ENCODE measurements at regions not wholly inside any gene's neighbourhood (a gene's known extent, or its start where the extent isn't known, plus 50 kb on each side); places are given as distances from the start of the nearest gene placed in this dataset.
A peak's percentile ranks its signal among the peaks of the same experiment; 100 is the strongest.

GRCh38 chr16:66171578-66171977, 194.9 kb upstream of the CDH5 start:
- no peak for DNase-seq (ENCODE audit: low read depth in 4 of 6, low spot score in 6 of 6)
- 87% methylated on average over 3 of the region's 3 CpGs for WGBS (ENCODE audit: insufficient coverage)
- H3K4me1 ChIP-seq (ENCODE audit: control insufficient read depth, insufficient read depth, low read length) = peaks cover 9% of the 10 kb centered on the region
- H3K9me3 ChIP-seq (ENCODE audit: control insufficient read depth, insufficient read depth, low read length) = no peaks in the 10 kb centered on the region
- H3K4me3 ChIP-seq (ENCODE audit: low read depth, low read length) = no peak overlapping the region
- no peaks in the 10 kb centered on the region for H3K36me3 ChIP-seq (ENCODE audit: control insufficient read depth, insufficient read depth, low read length)
- H3K27me3 ChIP-seq (ENCODE audit: control insufficient read depth, insufficient read depth, low read length) = no peaks in the 10 kb centered on the region
- no peak overlapping the region for H3K27ac ChIP-seq (ENCODE audit: low read depth, low read length)

GRCh38 chr16:66170989-66171388, 195.5 kb upstream of the CDH5 start:
- H3K4me1 ChIP-seq (ENCODE audit: control insufficient read depth, insufficient read depth, low read length) = peaks cover 7% of the 10 kb centered on the region
- 86% methylated on average over 3 of the region's 3 CpGs for WGBS (ENCODE audit: insufficient coverage)
- no peaks in the 10 kb centered on the region for H3K27me3 ChIP-seq (ENCODE audit: control insufficient read depth, insufficient read depth, low read length)
- no peaks in the 10 kb centered on the region for H3K36me3 ChIP-seq (ENCODE audit: control insufficient read depth, insufficient read depth, low read length)
- no peaks in the 10 kb centered on the region for H3K9me3 ChIP-seq (ENCODE audit: control insufficient read depth, insufficient read depth, low read length)
- no peak for DNase-seq (ENCODE audit: low read depth in 4 of 6, low spot score in 6 of 6)
- H3K27ac ChIP-seq (ENCODE audit: low read depth, low read length) = no peak overlapping the region
- no peak overlapping the region for H3K4me3 ChIP-seq (ENCODE audit: low read depth, low read length)

- Histone ChIP-seq H3K9me3 (ENCODE audit: control insufficient read depth, insufficient read depth, low read length) (no peaks in the 10 kb centered on the region), H3K27ac (ENCODE audit: low read depth, low read length) (no peak overlapping the region), H3K36me3 (ENCODE audit: control insufficient read depth, insufficient read depth, low read length) (no peaks in the 10 kb centered on the region), H3K4me1 (ENCODE audit: control insufficient read depth, insufficient read depth, low read length) (peaks cover 1% of the 10 kb centered on the region), H3K27me3 (ENCODE audit: control insufficient read depth, insufficient read depth, low read length) (no peaks in the 10 kb centered on the region), H3K4me3 (ENCODE audit: low read depth, low read length) (no peak overlapping the region)
- WGBS (ENCODE audit: insufficient coverage) = 94% methylated on average over 2 of the region's 3 CpGs
- DNase-seq (ENCODE audit: low read depth in 4 of 6, low spot score in 6 of 6) = no peak
These were observed 196.7 kb upstream of the CDH5 start for GRCh38 chr16:66169817-66170216.

- no peaks in the 10 kb centered on the region for H3K4me1 ChIP-seq (ENCODE audit: control insufficient read depth, insufficient read depth, low read length)
- H3K4me3 ChIP-seq (ENCODE audit: low read depth, low read length) = no peak overlapping the region
- DNase-seq (ENCODE audit: low read depth in 4 of 6, low spot score in 6 of 6) = no peak
- WGBS (ENCODE audit: insufficient coverage) = 41% methylated on average over 4 of the region's 5 CpGs
- no peaks in the 10 kb centered on the region for H3K36me3 ChIP-seq (ENCODE audit: control insufficient read depth, insufficient read depth, low read length)
- H3K27me3 ChIP-seq (ENCODE audit: control insufficient read depth, insufficient read depth, low read length) = no peaks in the 10 kb centered on the region
- no peak overlapping the region for H3K27ac ChIP-seq (ENCODE audit: low read depth, low read length)
- no peaks in the 10 kb centered on the region for H3K9me3 ChIP-seq (ENCODE audit: control insufficient read depth, insufficient read depth, low read length)
These were observed 197.7 kb upstream of the CDH5 start for GRCh38 chr16:66168777-66169176.

GRCh38 chr16:66167564-66168291, 198.8 kb upstream of the CDH5 start:
- H3K27ac ChIP-seq (ENCODE audit: low read depth, low read length) = no peak overlapping the region
- 80% methylated on average over 8 of the region's 12 CpGs for whole genome bisulfite sequencing (ENCODE audit: insufficient coverage)
- H3K4me3 ChIP-seq (ENCODE audit: low read depth, low read length) = no peak overlapping the region
- H3K4me1 ChIP-seq (ENCODE audit: control insufficient read depth, insufficient read depth, low read length) = no peaks in the 10 kb centered on the region
- H3K9me3 ChIP-seq (ENCODE audit: control insufficient read depth, insufficient read depth, low read length) = no peaks in the 10 kb centered on the region
- no peaks in the 10 kb centered on the region for H3K36me3 ChIP-seq (ENCODE audit: control insufficient read depth, insufficient read depth, low read length)
- DNase-seq (ENCODE audit: low read depth in 4 of 6, low spot score in 6 of 6) = no peak
- H3K27me3 ChIP-seq (ENCODE audit: control insufficient read depth, insufficient read depth, low read length) = no peaks in the 10 kb centered on the region

- H3K9me3 ChIP-seq (ENCODE audit: control insufficient read depth, insufficient read depth, low read length) = no peaks in the 10 kb centered on the region
- H3K27me3 ChIP-seq (ENCODE audit: control insufficient read depth, insufficient read depth, low read length) = no peaks in the 10 kb centered on the region
- WGBS (ENCODE audit: insufficient coverage) = 95% methylated on average over 10 of the region's 11 CpGs
- H3K27ac ChIP-seq (ENCODE audit: low read depth, low read length) = no peak overlapping the region
- H3K36me3 ChIP-seq (ENCODE audit: control insufficient read depth, insufficient read depth, low read length) = no peaks in the 10 kb centered on the region
- DNase-seq (ENCODE audit: low read depth in 4 of 6, low spot score in 6 of 6) = no peak
- H3K4me3 ChIP-seq (ENCODE audit: low read depth, low read length) = no peak overlapping the region
- H3K4me1 ChIP-seq (ENCODE audit: control insufficient read depth, insufficient read depth, low read length) = peaks cover 7% of the 10 kb centered on the region
These were observed 200.0 kb upstream of the CDH5 start for GRCh38 chr16:66166490-66166889.

- Histone ChIP-seq H3K4me3 (ENCODE audit: low read depth, low read length) (no peak overlapping the region), H3K36me3 (ENCODE audit: control insufficient read depth, insufficient read depth, low read length) (no peaks in the 10 kb centered on the region), H3K27me3 (ENCODE audit: control insufficient read depth, insufficient read depth, low read length) (no peaks in the 10 kb centered on the region), H3K9me3 (ENCODE audit: control insufficient read depth, insufficient read depth, low read length) (no peaks in the 10 kb centered on the region), H3K27ac (ENCODE audit: low read depth, low read length) (no peak overlapping the region), H3K4me1 (ENCODE audit: control insufficient read depth, insufficient read depth, low read length) (peaks cover 12% of the 10 kb centered on the region)
- no CpG with 5 or more reads among the region's 2 CpGs for WGBS (ENCODE audit: insufficient coverage)
- DNase-seq (ENCODE audit: low read depth in 4 of 6, low spot score in 6 of 6) = no peak
These were observed 200.6 kb upstream of the CDH5 start for GRCh38 chr16:66165879-66166278.

GRCh38 chr16:66164581-66165247, 201.8 kb upstream of the CDH5 start:
- WGBS (ENCODE audit: insufficient coverage) = 62% methylated on average over 6 of the region's 7 CpGs
- DNase-seq (ENCODE audit: low read depth in 4 of 6, low spot score in 6 of 6) = no peak

GRCh38 chr16:66162821-66163220, 203.7 kb upstream of the CDH5 start:
- Histone ChIP-seq H3K36me3 (ENCODE audit: control insufficient read depth, insufficient read depth, low read length) (no peaks in the 10 kb centered on the region), H3K4me1 (ENCODE audit: control insufficient read depth, insufficient read depth, low read length) (peaks cover 12% of the 10 kb centered on the region), H3K4me3 (ENCODE audit: low read depth, low read length) (no peak overlapping the region), H3K27me3 (ENCODE audit: control insufficient read depth, insufficient read depth, low read length) (no peaks in the 10 kb centered on the region), H3K9me3 (ENCODE audit: control insufficient read depth, insufficient read depth, low read length) (no peaks in the 10 kb centered on the region), H3K27ac (ENCODE audit: low read depth, low read length) (no peak overlapping the region)
- DNase-seq (ENCODE audit: low read depth in 4 of 6, low spot score in 6 of 6) = peak in 1 of 6 donors; percentile 78
- WGBS (ENCODE audit: insufficient coverage) = 49% methylated on average over 4 of the region's 5 CpGs

More at GRCh38 chr16:66164581-66165247, 201.8 kb upstream of the CDH5 start:
- peaks cover 12% of the 10 kb centered on the region for H3K4me1 ChIP-seq (ENCODE audit: control insufficient read depth, insufficient read depth, low read length)
- H3K27ac ChIP-seq (ENCODE audit: low read depth, low read length) = no peak overlapping the region
- no peaks in the 10 kb centered on the region for H3K36me3 ChIP-seq (ENCODE audit: control insufficient read depth, insufficient read depth, low read length)
- no peaks in the 10 kb centered on the region for H3K27me3 ChIP-seq (ENCODE audit: control insufficient read depth, insufficient read depth, low read length)
- no peaks in the 10 kb centered on the region for H3K9me3 ChIP-seq (ENCODE audit: control insufficient read depth, insufficient read depth, low read length)
- H3K4me3 ChIP-seq (ENCODE audit: low read depth, low read length) = no peak overlapping the region

- DNase-seq (ENCODE audit: low read depth in 4 of 6, low spot score in 6 of 6) = peak in 1 of 6 donors; percentile 19
- Histone ChIP-seq H3K27me3 (ENCODE audit: control insufficient read depth, insufficient read depth, low read length) (no peaks in the 10 kb centered on the region), H3K4me1 (ENCODE audit: control insufficient read depth, insufficient read depth, low read length) (peaks cover 12% of the 10 kb centered on the region), H3K27ac (ENCODE audit: low read depth, low read length) (no peak overlapping the region), H3K36me3 (ENCODE audit: control insufficient read depth, insufficient read depth, low read length) (no peaks in the 10 kb centered on the region), H3K4me3 (ENCODE audit: low read depth, low read length) (no peak overlapping the region), H3K9me3 (ENCODE audit: control insufficient read depth, insufficient read depth, low read length) (no peaks in the 10 kb centered on the region)
- WGBS (ENCODE audit: insufficient coverage) = 89% methylated on average over 8 of the region's 8 CpGs
These were observed 204.5 kb upstream of the CDH5 start for GRCh38 chr16:66161942-66162341.
